ENCODE measurements at regions not wholly inside any gene's neighbourhood (a gene's known extent, or its start where the extent isn't known, plus 50 kb on each side); places are given as distances from the start of the nearest gene placed in this dataset.

DNA sequence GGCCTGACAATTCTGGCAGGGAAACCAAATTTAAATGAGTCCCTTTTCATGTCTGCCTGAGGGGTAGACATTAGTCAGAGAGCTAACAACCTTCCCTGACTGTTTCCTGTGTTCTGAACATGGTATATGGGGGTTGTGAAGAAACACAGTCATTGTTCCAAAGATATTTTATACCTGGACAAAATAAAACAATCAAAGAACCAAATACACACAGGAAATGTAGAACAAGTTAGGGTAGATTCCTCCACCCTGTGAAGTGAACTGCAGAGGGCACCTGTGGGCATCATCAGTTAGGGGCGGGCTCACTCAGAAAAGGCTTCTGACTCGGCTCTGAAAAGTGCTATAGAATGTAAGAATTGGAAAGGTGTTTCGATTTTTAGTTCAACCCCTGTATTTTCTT, 231.9 kb upstream of the CADM1 start:
- no peak for DNase-seq (ENCODE audit: extremely low read depth, low read depth)
- no peak overlapping the region for H3K4me3 ChIP-seq (replicated peaks; ENCODE audit: low read depth, low read length)
- no peak for TF ChIP-seq CTCF (IDR thresholded peaks at IDR 0.05; ENCODE audit: low read depth, low read length, missing control alignments)

GRCh38 chr11:115724666-115725065, 220.5 kb upstream of the CADM1 start:
- no peak overlapping the region for H3K4me3 ChIP-seq (replicated peaks; ENCODE audit: low read depth, low read length)
- DNase-seq (ENCODE audit: extremely low read depth, low read depth): no peak
- no peak for TF ChIP-seq CTCF (IDR thresholded peaks at IDR 0.05; ENCODE audit: low read depth, low read length, missing control alignments)

DNA sequence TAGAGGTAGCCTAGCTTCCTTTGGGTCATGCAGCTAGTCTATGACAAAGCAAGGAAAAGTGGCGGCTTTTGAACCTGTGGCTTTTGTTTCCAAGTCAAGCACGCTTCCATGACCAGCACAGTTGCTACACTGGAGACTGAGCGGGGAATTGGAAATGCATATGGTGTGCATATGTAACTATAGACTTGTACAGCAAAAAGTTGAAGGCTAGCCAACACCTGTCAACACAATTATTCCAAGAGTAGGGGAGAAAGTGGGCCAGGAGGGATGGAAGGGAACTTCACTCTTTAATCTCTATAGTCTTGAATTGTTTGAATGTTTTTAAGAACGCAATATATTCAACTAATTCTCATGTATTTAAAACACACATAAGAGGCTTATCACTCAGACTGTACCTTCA, 218.5 kb upstream of the CADM1 start:
- no peak for DNase-seq (ENCODE audit: extremely low read depth, low read depth)
- no peak overlapping the region for H3K4me3 ChIP-seq (replicated peaks; ENCODE audit: low read depth, low read length)
- no peak for TF ChIP-seq CTCF (IDR thresholded peaks at IDR 0.05; ENCODE audit: low read depth, low read length, missing control alignments)

GRCh38 chr11:115721296-115721995, 217.2 kb upstream of the CADM1 start:
- H3K4me3 ChIP-seq (replicated peaks; ENCODE audit: low read depth, low read length): no peak overlapping the region
- TF ChIP-seq CTCF (IDR thresholded peaks at IDR 0.05; ENCODE audit: low read depth, low read length, missing control alignments): no peak
- no peak for DNase-seq (ENCODE audit: extremely low read depth, low read depth)

DNA sequence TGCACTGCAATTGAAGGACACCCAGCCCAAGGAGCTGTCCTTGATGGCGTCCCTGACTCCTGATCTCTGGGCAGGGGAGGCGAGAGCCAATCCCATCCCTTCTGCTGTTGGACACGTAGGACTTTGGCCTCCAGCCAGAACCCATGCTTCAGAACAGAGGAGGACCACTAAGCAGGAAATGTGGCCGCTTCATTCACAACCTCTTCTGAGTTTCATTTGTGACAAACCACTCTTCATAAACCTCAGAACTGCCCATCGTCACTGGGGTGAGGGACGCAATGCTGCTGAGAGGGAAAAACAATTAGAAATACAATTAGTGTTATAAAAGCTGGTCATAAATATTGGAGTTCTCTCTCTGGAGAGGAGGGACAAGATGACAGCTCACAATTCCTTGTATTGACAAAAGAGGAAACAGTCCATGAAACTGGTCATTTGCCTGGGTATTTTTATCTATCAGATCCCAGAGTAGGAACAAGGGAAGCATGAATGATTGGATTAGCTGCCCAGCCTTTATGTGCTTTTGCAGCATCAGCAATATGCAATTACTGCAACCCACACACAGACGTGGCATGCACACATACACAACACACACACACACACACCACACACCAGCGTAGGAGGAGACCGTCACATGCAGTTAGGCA, 216.5 kb upstream of the CADM1 start:
- no peak for DNase-seq (ENCODE audit: extremely low read depth, low read depth)
- H3K4me3 ChIP-seq (replicated peaks; ENCODE audit: low read depth, low read length): no peak overlapping the region
- no peak for TF ChIP-seq CTCF (IDR thresholded peaks at IDR 0.05; ENCODE audit: low read depth, low read length, missing control alignments)

- TF ChIP-seq CTCF (IDR thresholded peaks at IDR 0.05; ENCODE audit: low read depth, low read length, missing control alignments): no peak
- H3K4me3 ChIP-seq (replicated peaks; ENCODE audit: low read depth, low read length): no peak overlapping the region
These were observed 214.7 kb upstream of the CADM1 start for GRCh38 chr11:115718945-115719344.

More at GRCh38 chr11:115718945-115719344, 214.7 kb upstream of the CADM1 start:
- no peak for DNase-seq (ENCODE audit: extremely low read depth, low read depth)
